ENCODE measurements at regions not wholly inside any gene's neighbourhood (a gene's known extent, or its start where the extent isn't known, plus 50 kb on each side); places are given as distances from the start of the nearest gene placed in this dataset.

GRCh38 chr16:86384263-86384649 is 126.1 kb upstream of the FOXF1 start:
- TF ChIP-seq, protein P1, sequence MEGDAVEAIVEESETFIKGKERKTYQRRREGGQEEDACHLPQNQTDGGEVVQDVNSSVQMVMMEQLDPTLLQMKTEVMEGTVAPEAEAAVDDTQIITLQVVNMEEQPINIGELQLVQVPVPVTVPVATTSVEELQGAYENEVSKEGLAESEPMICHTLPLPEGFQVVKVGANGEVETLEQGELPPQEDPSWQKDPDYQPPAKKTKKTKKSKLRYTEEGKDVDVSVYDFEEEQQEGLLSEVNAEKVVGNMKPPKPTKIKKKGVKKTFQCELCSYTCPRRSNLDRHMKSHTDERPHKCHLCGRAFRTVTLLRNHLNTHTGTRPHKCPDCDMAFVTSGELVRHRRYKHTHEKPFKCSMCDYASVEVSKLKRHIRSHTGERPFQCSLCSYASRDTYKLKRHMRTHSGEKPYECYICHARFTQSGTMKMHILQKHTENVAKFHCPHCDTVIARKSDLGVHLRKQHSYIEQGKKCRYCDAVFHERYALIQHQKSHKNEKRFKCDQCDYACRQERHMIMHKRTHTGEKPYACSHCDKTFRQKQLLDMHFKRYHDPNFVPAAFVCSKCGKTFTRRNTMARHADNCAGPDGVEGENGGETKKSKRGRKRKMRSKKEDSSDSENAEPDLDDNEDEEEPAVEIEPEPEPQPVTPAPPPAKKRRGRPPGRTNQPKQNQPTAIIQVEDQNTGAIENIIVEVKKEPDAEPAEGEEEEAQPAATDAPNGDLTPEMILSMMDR (conservative IDR thresholded peaks at IDR 0.05; ENCODE audit: low read depth, low read length) = no peak
- no peak for TF ChIP-seq EZH2 (IDR thresholded peaks at IDR 0.05; ENCODE audit: low read length, unreplicated experiment)

All from PC-3 (cell line).